A673 (cell line): ENCODE measurements at regions not wholly inside any gene's neighbourhood (a gene's known extent, or its start where the extent isn't known, plus 50 kb on each side); places are given as distances from the start of the nearest gene placed in this dataset.

Source experiments
- BruUV-seq: library from RNA; stranded (reverse); fragments of 400-500 nt; replicated peaks from 2 replicates; lab custom pipeline; 2021; lab: Mats Ljungman, UMichigan
- CTCF ChIA-PET: fragments of 300-600 bp; sonication (Branson Sonifier 250); formaldehyde crosslinking; loops from one replicate; lab custom pipeline; 2022; ENCODE audit warnings: antibody characterized with exemption; lab: Charles Lee
- POLR2A ChIA-PET: fragments of 300-600 bp; sonication (Branson Sonifier 250); formaldehyde crosslinking; loops from one replicate; lab custom pipeline; 2022; ENCODE audit warnings: antibody characterized with exemption; ENCODE audit not compliant: low non-redundant PET; lab: Charles Lee
- DNase-seq: peaks from one replicate; pipeline ENCODE4 v3.0.0-alpha.2; 2015; ENCODE audit warnings: low spot score
- H3K27ac ChIP-seq: fragments of 200-600 bp; sonication (generic); 2 replicates; pipeline ENCODE4 v1.5.1; 2016; ENCODE audit warnings: mixed run types, low read depth, mild to moderate bottlenecking, mixed read lengths, antibody characterized with exemption, low read length; ENCODE audit not compliant: poor library complexity, severe bottlenecking
- H3K27me3 ChIP-seq: fragments of 200-600 bp; sonication (generic); replicated peaks from 2 replicates; pipeline ENCODE4 v1.6.1; 2017; ENCODE audit warnings: mixed run types, low read depth, mild to moderate bottlenecking, mixed read lengths, antibody characterized with exemption, low read length; ENCODE audit not compliant: insufficient read depth, poor library complexity
- H3K36me3 ChIP-seq: fragments of 200-600 bp; sonication (generic); 2 replicates; pipeline ENCODE4 v1.6.1; 2016; ENCODE audit warnings: mixed run types, mild to moderate bottlenecking, mixed read lengths, antibody characterized with exemption, low read length; ENCODE audit not compliant: insufficient read depth, poor library complexity, severe bottlenecking
- H3K4me1 ChIP-seq: fragments of 200-600 bp; sonication (generic); 2 replicates; pipeline ENCODE4 v1.6.1; 2017; ENCODE audit warnings: mixed run types, mild to moderate bottlenecking, mixed read lengths, antibody characterized with exemption, low read length; ENCODE audit not compliant: insufficient read depth, poor library complexity, severe bottlenecking
- H3K4me3 ChIP-seq: fragments of 200-600 bp; sonication (generic); 2 replicates; pipeline ENCODE4 v1.5.1; 2016; ENCODE audit warnings: low read depth, mixed run types, mild to moderate bottlenecking, mixed read lengths, low read length; ENCODE audit not compliant: poor library complexity, severe bottlenecking
- H3K9me3 ChIP-seq: fragments of 200-600 bp; sonication (generic); 2 replicates; pipeline ENCODE4 v1.6.1; 2016; ENCODE audit warnings: mixed run types, low read depth, mild to moderate bottlenecking, mixed read lengths, antibody characterized with exemption, low read length; ENCODE audit not compliant: poor library complexity, severe bottlenecking
- EZH2 ChIP-seq: fragments of 200-600 bp; sonication (generic); IDR thresholded peaks from 2 replicates; pipeline ENCODE4 v1.6.1; 2017; ENCODE audit warnings: borderline replicate concordance, low read depth, mild to moderate bottlenecking, mixed read lengths, antibody characterized with exemption, low read length; ENCODE audit not compliant: poor library complexity, severe bottlenecking
- intact Hi-C: fragments of 100-400 bp; cut with micrococcal nuclease; formaldehyde crosslinking; loops from one replicate; pipeline ENCODE4 v1.10.0; 2022; ENCODE audit not compliant: unreplicated experiment
- TF ChIP-seq, protein P1 (sequence below): fragments of 300-800, 200-600 bp; sonication (generic); conservative IDR thresholded peaks from 2 replicates; pipeline ENCODE4 v1.5.1; 2017; ENCODE audit warnings: low read depth, mild to moderate bottlenecking, antibody characterized with exemption, low read length, moderate library complexity, mixed read lengths

DNA sequence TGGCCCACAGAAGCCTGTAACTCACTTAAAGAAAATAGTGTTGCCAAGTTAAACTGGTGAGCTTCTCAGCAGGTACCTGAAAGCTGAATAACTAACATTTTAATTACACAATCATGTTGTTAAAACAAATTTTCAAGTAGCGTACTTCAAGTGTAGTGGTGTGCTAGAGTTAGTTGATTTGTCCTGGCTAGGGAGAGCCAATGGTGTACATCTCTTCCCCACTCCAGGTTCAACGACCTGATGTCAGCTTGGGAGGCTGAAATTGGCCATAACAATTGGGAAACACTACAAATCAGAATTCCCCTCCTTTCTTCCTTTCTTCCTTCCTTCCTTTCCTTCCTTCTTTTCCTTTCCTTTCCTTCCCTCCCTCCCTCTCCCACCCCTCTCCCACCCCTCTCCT is 295.3 kb upstream of the SLC24A2 start:
- intact Hi-C loops, result no loop called here
- H3K4me3 ChIP-seq, result no peak overlapping the region
- no peaks in the 10 kb centered on the region for H3K9me3 ChIP-seq
- ChIA-PET POLR2A (no interaction called here), CTCF (no interaction called here)
- BruUV-seq, result no TSS peak
- H3K27ac ChIP-seq, result no peak overlapping the region
- H3K4me1 ChIP-seq, result no peaks in the 10 kb centered on the region
- H3K36me3 ChIP-seq, result no peaks in the 10 kb centered on the region
- TF ChIP-seq, protein P1, sequence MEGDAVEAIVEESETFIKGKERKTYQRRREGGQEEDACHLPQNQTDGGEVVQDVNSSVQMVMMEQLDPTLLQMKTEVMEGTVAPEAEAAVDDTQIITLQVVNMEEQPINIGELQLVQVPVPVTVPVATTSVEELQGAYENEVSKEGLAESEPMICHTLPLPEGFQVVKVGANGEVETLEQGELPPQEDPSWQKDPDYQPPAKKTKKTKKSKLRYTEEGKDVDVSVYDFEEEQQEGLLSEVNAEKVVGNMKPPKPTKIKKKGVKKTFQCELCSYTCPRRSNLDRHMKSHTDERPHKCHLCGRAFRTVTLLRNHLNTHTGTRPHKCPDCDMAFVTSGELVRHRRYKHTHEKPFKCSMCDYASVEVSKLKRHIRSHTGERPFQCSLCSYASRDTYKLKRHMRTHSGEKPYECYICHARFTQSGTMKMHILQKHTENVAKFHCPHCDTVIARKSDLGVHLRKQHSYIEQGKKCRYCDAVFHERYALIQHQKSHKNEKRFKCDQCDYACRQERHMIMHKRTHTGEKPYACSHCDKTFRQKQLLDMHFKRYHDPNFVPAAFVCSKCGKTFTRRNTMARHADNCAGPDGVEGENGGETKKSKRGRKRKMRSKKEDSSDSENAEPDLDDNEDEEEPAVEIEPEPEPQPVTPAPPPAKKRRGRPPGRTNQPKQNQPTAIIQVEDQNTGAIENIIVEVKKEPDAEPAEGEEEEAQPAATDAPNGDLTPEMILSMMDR, result no peak
- TF ChIP-seq EZH2, result no peak
- no peaks in the 10 kb centered on the region for H3K27me3 ChIP-seq
- DNase-seq, result no peak

DNA sequence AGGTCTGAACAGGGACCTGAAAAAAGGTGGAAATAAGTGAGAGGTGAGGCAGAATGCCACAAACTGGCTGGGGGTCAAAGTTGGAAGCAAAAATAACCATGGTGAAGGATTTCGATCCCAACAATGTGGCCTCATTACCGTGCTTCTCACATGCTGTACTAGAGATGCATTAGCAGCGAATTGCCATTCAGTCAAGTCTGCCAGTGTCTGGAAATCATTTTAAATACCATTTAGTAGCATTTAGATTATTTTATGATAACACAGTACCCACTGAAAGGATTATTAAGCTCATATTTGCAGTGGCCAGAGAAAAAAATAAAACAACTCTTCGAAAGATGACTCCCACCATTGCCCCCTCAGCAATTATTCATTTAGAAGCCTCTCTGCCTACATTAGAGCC is 294.6 kb upstream of the SLC24A2 start:
- TF ChIP-seq, protein P1, result no peak
- TF ChIP-seq EZH2, result no peak
- DNase-seq, result no peak
- no peaks in the 10 kb centered on the region for H3K27me3 ChIP-seq
- no peak overlapping the region for H3K27ac ChIP-seq
- no peaks in the 10 kb centered on the region for H3K4me1 ChIP-seq
- CTCF ChIA-PET, result no interaction called here
- no peaks in the 10 kb centered on the region for H3K9me3 ChIP-seq
- no peaks in the 10 kb centered on the region for H3K36me3 ChIP-seq
- H3K4me3 ChIP-seq, result no peak overlapping the region
- POLR2A ChIA-PET, result no interaction called here
- intact Hi-C loops, result no loop called here
- BruUV-seq, result no TSS peak

DNA sequence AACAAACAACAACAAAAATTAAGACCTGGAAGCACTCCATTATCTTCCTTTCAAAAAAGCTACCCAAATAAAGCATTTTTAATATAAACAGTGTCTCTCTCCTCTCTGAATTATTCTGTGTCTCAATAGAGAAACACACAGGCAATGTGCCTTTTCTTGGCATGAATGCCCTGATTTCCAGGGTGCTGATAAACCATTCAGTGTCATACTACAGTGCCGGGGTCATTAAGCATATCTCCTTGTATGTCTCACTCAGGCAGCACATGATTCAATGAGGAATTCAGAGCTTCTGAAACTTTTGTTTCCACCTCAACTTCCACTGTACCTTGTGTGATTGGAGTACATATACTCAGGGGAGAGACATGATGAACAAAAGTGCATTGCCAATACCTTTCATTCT is 294.0 kb upstream of the SLC24A2 start:
- intact Hi-C loops, result no loop called here
- Histone ChIP-seq H3K4me1 (no peaks in the 10 kb centered on the region), H3K4me3 (no peak overlapping the region), H3K27ac (no peak overlapping the region), H3K36me3 (no peaks in the 10 kb centered on the region), H3K9me3 (no peaks in the 10 kb centered on the region), H3K27me3 (no peaks in the 10 kb centered on the region)
- BruUV-seq, result no TSS peak
- ChIA-PET POLR2A (no interaction called here), CTCF (no interaction called here)
- DNase-seq, result no peak
- TF ChIP-seq, protein P1, result no peak
- no peak for TF ChIP-seq EZH2
